HG03280 (cell line): ENCODE measurements at regions not wholly inside any gene's neighbourhood (a gene's known extent, or its start where the extent isn't known, plus 50 kb on each side); places are given as distances from the start of the nearest gene placed in this dataset.

ENCODE experiments used
- ATAC-seq: cut with Tn5 transposase; IDR thresholded peaks from one replicate; pipeline ENCODE4 v1.9.1; 2021; ENCODE audit warnings: mild to moderate bottlenecking, moderate library complexity; ENCODE audit not compliant: unreplicated experiment

GRCh38 chr22:47759909-47760308 is 997.5 kb downstream of the TBC1D22A start:
- no peak for ATAC-seq

GRCh38 chr22:47757741-47758140 is 995.3 kb downstream of the TBC1D22A start:
- no peak for ATAC-seq

- ATAC-seq, result no peak
These were observed 987.6 kb downstream of the TBC1D22A start for GRCh38 chr22:47750086-47750485.

- no peak for ATAC-seq
These were observed 986.5 kb downstream of the TBC1D22A start for GRCh38 chr22:47748957-47749356.

GRCh38 chr22:47748271-47748670 is 985.8 kb downstream of the TBC1D22A start:
- no peak for ATAC-seq

GRCh38 chr22:47740109-47740805 is 977.8 kb downstream of the TBC1D22A start:
- ATAC-seq, result no peak

GRCh38 chr22:47739291-47740015 is 977.0 kb downstream of the TBC1D22A start:
- ATAC-seq, result no peak

GRCh38 chr22:47738472-47739013 is 976.1 kb downstream of the TBC1D22A start:
- no peak for ATAC-seq

GRCh38 chr22:47736186-47737034 is 974.0 kb downstream of the TBC1D22A start:
- no peak for ATAC-seq

GRCh38 chr22:47734511-47734910 is 972.1 kb downstream of the TBC1D22A start:
- no peak for ATAC-seq

GRCh38 chr22:47727641-47728040 is 965.2 kb downstream of the TBC1D22A start:
- no peak for ATAC-seq

GRCh38 chr22:47724751-47725150 is 962.3 kb downstream of the TBC1D22A start:
- ATAC-seq, result no peak

- no peak for ATAC-seq
These were observed 961.6 kb downstream of the TBC1D22A start for GRCh38 chr22:47724030-47724429.

- ATAC-seq, result no peak
These were observed 955.9 kb downstream of the TBC1D22A start for GRCh38 chr22:47718337-47718736.

GRCh38 chr22:47716890-47717615 is 954.6 kb downstream of the TBC1D22A start:
- ATAC-seq, result no peak

GRCh38 chr22:47715866-47716578 is 953.6 kb downstream of the TBC1D22A start:
- ATAC-seq, result no peak

GRCh38 chr22:47713941-47714340 is 951.5 kb downstream of the TBC1D22A start:
- no peak for ATAC-seq

- ATAC-seq, result no peak
These were observed 947.7 kb downstream of the TBC1D22A start for GRCh38 chr22:47710135-47710534.

GRCh38 chr22:47705350-47705749 is 942.9 kb downstream of the TBC1D22A start:
- ATAC-seq, result no peak

GRCh38 chr22:47698906-47699305 is 936.5 kb downstream of the TBC1D22A start:
- no peak for ATAC-seq
